ENCODE measurements at regions not wholly inside any gene's neighbourhood (a gene's known extent, or its start where the extent isn't known, plus 50 kb on each side); places are given as distances from the start of the nearest gene placed in this dataset.

DNA sequence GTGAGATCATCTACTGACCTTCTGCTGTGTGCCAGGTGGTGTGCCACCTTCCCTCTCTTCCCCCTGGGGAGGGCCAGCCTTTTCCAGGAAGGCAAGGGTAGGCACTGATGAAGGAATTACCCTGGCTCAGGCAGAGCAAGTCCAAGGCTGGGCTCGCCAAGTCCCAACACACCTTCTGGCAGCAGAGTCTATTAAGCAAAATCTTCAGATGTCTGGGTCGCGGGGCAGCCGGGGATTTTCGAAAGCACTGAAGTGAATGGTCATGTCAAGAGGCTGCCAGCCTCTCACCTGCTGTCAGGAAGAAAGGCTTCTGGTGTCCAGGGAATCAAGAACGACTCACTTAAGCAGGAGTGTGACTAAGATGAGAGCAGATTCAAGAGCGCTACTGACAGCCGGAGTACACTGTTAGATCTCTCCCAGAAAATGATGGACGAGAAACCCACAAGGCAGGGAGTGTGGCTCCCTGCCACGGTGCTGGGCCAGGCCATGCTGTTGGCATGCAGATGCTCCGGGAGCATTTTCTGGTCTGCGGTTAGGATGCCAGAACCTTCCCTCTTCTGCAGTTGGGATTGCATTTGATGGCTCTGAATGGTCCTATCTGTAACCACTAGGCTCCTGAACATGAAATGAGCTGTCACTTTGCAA, 479.8 kb downstream of the SHQ1 start:
- no peak for ATAC-seq

DNA sequence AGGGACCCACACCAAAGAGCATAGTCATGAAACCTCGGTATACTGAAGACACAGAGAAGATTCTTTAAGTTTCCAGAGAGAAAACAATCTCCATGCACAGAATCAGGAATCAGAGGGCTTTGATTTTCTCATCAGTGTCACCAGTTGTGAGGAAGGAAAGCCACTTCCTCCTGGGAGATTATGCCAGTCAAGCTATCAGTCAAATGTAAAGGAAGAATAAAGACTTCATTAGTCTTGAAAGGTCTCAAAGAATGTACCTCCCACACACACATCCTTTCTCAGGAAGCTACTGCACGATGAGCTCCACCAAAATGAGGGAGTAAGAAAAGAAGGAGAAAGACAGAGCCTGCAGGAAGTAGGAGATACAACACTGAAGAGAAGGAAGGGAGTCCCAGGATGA, 486.3 kb downstream of the SHQ1 start:
- no peak for ATAC-seq

DNA sequence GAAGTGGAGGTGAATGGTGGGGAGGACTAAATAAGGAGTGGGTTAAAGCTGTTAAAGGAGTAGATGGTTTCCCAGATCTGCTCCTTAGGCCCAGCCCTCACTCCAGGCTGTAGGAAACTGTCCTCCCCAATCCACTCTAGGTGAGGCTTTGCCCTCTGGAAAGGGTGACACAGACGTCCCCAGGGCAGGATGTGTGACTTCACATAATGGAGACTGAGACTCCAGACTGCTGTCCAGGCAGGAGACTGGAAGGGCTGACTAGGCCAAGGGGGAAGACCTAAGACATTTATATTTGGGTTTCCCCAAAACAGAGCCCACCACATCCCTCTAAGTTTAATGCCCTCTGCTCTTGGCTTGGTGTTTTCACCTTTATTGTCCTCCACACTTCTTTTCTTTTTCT, 488.5 kb downstream of the SHQ1 start:
- no peak for ATAC-seq

DNA sequence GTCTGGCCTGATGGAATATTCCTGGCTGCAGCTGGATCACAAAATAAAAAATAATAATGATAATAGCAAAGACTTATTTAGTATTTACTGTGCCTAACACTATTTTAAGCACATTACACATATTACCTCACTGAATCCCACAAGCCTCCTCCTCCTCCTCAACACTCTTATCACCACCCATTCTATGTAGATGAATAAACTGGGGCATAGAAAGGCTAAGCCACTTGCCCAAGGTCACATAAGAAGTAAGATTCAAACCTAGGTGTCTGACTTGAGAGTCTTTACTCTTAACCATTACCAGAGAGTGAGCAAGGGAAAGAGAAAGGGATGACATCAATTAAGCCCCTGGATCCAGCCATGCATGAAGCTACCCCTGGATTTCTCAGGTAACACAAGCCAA, 493.1 kb downstream of the SHQ1 start:
- ATAC-seq: no peak

DNA sequence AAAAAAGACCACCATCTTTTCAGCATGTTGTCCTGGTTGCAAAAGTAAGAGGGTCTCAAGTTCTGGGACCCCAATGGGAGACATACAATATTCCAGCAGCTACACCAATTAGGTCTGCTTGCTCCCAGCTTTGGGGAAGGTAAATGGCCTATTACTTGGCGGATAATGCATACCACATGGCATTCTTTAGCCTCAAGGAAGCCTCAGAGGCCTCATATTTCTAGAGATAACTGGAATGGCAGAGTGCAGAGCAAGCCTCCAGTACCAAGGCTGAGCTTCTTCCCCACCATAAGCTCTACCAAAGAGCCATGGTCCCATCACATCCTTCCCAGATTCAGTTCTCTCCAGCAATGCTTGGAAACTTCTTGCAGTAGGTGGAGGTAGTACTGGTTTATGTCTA, 493.8 kb downstream of the SHQ1 start:
- no peak for ATAC-seq

DNA sequence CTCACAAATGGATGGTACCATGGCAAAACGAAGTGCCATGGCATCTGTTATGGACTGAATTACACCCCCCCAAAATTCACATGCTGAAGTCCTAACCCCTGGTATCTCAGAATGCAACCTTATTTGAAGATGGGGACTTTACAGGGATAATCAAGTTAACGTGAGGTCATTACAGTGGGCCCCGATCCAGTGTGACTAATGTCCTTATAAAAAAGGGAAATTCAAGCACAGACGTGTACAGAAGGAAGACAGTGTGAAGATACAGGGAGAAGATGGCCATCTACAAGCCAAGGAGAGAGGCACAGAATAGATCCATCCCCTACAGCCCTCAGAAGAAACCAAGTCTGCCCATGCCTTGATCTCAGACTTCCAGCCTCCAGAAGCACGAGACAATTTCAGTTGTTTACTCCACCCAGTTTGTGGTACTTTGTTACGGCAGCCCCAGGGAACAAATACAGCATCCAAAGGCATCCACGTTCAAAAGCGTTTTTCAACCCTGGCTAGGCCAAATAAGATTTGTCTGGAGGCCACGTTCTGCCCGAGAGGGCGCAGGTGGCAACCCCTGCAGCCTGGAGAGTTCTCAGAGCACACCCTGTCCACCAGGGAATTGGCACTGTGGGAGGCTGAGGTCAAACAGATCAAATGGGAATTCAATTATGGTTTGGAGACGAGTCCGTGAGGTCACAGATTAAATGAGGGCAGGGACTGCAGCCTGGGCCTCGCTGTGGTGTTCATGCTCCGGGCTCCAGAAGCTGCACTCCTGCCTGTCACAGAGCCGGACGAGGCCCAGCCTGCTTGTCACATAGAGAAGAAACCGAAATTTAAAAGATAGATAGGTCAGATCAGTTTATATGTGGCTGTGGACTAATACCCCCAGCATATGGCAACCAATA, 494.8 kb downstream of the SHQ1 start:
- ATAC-seq: no peak

DNA sequence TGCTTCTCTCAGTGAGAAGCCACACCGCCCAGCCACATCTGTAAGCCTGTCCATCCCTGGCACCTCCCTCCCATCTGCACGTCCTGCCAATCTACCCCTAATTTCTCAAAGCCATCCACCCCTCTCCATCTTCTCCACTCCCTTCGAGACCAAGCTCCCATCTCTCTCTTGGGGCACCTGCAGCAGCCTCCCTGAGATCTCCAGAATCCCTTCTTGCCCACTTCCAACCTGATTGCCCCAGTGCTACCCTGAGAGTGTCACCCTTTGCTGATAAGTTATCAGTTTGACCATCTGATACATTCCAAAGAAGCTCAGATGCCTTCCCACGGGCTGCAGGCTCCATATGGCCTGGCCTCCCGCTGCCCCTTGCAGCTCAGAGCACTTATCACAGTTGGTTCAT, 496.1 kb downstream of the SHQ1 start:
- ATAC-seq: no peak

DNA sequence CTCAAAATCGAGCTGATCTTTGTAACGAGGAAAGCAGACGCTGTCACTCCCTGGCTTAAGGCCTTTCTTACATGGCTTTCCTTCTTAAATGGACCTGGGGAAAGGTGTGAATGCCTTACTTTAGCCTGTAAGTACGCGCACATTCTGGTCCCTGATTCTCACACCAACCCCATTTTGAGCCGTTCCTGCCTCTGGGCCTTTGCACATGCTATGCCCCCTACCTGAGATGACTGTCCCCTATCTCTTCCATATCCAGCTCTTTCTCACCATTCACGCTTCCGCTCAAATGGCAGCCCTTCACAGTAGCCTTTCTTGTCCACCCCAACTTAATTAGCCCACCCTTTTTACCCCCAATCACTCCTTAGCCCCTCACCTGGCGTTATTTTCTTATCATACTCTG, 496.7 kb downstream of the SHQ1 start:
- ATAC-seq: no peak

DNA sequence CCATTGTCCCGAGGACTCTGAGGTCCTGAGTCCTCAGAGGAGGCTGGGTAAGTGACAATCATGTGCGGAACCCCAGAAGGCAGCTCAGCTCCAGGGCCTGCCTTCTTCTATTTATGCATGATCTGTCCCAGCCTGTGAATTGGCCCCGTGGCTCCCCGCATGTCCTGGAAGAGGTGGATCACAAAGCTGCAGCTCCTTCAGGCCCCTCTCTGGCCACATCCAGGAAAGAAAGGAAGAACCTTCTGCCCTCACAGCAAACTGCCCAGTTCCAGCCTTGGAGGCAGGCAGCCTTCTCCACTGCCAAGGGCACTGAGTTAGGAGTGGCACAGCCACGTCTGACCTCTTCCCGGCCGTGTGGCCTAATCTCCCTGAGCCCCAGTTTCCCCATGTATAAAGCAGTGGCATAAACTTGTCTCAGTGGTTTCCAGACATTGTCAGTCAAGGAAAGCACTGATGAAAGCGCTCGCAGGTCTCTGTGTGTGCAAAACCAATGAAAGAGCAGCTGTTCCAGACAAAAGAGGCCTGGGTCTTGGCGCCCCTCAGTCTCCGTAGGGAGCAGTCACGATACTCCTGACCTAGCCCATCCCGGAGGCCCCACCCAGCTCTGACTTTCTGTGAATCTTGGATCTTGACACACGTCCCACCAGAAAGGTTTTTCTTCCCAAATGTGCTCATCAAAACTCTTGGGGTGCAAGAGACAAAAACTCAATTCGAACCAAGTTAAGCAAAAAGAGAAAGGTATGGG, 497.3 kb downstream of the SHQ1 start:
- no peak for ATAC-seq

DNA sequence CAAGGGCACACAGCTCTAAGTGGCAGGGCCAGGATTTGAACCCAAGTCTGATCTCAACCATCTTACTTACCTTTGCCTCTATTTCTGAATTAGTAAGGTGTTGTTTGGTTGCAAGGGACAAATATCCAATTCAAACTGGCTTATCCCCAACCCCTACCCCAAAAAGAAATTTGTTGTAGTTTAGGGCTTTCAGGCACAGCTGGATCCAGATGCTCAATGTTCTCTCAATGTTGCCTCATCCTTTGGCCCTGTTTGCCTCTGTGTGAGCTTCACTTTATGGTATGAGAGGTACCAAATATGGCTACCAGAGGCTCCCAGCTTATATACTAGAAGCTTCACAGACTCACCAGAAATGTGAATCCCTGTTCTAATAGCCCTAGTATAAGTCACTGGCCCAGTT, 499.9 kb downstream of the SHQ1 start:
- no peak for ATAC-seq

DNA sequence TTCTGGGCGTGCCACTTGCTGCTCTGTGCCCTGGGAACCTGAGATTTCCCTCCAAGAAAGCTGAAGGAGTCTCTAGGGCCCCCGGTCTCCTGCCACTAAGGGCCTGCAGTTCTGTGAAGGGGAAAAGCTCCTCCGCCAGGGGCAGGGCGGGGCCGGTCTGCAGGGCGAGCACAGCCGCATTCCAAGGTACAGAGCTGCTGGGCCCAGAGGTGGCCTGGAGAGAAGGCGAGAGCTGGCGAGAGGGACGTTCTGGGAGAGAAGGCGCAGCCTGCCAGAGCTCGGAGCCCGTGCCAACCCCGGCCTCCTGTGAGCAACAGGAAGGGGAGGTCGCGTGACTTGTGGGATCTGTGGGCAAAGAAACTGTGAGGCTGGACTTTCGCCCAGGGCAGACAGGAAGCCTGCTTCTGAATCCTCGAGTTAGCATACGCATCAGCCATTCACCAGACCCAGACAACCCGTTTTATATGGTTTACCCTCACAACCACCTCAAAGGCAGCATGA, 500.4 kb downstream of the SHQ1 start:
- ATAC-seq: peak; percentile 54 to 57

DNA sequence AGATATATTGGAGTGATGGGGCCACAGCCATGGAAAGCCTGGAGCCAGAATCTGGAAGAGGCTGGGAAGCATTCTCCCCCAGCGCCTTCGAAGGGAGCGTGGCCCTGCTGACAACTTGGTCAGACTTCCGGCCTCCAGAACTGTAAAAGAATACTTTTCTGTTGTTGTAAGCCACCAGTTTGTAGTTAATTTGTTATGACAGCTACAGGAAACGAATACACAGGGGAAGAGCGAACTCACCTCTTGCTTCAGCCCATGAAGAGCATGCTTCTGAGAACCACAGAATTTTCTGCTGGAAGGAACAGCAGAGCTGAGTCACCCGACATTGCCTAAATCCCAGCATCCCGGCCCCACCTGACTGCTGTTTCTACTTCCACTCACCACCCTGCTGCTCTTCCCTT, 501.7 kb downstream of the SHQ1 start:
- no peak for ATAC-seq

DNA sequence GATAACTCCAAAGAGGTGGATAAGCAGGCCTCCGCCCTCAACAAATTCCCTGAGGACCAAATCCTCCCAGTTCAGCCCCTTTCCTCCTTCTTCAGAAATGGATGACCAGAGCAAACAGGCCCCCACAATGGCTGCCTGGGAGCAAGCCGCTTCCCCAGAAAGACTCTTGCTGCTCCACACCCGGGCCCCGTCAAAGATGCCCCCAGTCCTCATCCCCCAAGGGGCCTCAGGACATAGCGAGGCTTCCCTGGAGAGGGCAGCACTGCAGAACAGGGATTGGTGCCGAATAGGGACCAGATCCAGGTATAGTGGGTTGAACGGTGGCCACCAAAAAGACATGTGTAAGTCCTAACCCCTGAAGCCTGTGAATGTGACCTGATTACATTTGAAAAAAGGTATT, 502.3 kb downstream of the SHQ1 start:
- ATAC-seq: no peak

DNA sequence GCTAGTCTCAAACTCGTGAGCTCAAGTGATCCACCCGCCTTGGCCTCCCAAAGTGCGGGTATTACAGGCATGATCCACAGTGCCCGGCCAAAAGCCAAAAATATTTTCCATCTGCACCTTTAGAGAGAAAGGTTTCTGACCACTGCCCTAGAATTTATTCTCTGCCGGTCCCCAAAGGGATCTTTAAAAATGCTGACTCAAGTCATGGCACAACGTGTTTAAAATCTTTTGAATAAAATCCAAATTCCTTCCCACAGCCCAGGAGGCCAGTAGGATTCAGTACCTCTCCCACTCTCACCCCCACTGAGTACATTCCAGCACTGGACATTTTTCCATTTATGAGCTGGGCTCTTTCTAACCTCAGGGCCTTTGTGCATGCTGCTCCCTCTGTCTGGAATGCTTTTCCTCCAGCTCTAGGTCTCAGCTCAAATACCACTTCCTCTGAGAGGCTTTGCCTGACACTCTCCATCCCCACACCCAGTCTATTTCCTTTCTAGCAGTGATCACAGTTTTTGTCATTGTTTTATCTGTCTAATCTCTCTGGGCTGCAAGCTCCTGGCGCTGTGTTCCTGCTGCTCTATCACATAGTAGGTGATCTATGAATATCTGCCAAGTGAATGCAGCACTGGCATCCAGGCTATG, 502.9 kb downstream of the SHQ1 start:
- ATAC-seq: no peak

DNA sequence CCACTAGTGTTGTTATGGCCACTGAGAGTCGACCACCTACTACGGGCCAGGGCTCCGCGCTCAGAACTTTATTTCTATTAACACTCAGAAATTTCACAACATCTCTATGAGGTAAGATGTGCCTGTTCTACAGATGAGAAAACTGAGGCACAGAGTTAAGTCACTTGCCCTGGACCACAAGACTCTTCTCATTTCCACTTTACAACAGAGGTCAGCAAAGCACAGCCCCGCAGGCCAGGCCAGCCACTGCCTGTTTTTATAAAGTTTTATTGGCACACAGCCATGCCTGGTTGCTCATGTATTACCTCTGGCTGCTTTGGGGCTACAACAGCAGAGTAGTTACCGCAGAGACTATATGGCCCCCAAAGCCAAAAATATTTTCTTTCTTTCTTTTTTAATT, 503.6 kb downstream of the SHQ1 start:
- no peak for ATAC-seq

DNA sequence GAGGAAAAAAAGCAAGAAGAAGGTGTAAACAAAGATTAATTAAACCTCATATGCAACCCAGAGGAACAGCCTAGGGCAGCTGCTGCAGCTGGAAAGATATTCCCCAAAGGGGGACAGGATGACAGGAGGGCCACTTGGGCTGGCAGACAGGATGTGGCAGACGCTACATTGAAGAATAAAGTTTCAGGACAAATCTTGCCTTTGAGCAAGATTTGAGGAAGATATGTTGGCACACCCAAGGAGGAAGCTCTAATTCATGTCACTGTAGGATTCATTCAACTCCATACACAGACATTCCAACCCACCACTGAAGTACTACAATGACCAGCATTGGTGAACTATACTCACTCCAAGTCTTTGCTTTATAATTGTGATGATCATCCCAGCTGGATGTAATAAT, 504.0 kb downstream of the SHQ1 start:
- ATAC-seq: no peak

DNA sequence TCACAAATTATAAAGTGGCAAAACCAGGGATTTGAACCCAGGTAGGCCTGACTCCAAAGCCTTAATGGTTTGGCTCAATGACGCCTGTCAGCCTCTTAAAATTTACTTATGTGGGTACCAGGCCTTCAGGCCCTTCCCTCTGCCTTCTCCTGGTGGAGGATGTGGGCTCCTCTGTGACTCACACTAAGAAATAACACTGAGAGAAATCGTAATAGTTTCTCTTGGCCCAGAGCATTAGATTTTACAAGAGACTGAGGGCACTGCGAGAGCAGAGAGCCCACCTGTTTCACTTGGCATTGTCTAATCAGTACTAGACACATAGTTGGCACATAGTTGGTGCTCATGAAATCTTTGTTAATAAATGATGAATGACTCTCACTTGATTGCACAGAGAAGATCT, 505.2 kb downstream of the SHQ1 start:
- ATAC-seq: peak; percentile 25 to 27

DNA sequence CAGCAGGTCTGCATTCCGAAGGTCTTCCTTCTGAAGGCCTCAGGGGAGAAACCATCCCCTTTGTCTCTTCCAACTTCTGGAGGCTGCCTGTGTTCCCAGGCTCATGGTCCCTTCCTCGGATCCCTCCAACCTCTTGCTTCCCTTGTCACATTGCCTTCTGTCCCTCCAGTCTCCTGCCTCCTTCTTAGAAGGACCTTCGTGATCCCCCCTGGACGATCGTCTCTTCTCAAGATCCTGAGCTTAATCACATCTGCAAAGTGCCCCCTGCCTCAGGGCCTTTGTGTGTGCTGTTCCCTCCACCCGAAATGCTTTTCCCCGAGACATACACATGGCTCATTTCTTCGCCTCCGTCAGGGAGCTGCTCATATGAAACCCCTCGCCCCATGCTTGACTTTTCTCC, 505.8 kb downstream of the SHQ1 start:
- ATAC-seq: no peak

DNA sequence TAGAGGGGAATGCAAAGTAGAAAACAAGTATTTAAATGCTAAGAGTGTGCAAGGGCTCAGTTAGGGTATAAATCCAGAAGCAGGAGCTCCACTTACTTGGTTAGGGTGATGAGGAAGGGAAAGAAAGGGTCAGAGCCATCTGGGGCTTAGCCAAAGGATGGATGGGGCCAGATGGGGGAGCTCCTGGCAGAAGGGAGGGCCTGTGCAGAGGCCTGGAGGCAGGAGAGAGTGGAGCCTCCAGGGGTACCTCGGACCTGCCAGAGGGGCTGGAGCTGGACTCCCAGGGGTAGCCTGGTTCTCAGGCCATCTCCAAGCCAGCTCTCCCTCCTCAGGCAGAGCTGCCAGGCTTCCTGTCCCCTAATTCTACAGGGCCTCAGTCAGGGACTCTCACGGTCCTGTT, 506.3 kb downstream of the SHQ1 start:
- no peak for ATAC-seq

DNA sequence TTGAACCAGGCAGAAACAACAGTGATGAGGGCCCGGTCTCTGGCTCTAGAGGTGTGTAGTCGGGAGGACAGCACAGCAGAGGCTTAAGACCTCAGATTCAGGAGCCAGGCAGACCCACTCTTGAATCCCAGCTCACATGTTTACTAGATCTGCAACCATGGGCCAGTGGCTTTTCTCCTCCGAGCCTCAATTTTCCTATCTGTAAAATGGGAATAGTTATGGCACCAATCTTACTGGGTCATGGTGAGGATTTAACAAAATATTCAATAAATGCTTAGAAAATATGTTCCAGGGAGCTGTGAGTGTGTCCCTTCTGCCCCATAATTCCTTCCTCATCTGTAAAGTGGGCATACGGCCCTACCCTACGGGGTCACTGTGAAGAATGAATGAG, 506.9 kb downstream of the SHQ1 start:
- no peak for ATAC-seq

DNA sequence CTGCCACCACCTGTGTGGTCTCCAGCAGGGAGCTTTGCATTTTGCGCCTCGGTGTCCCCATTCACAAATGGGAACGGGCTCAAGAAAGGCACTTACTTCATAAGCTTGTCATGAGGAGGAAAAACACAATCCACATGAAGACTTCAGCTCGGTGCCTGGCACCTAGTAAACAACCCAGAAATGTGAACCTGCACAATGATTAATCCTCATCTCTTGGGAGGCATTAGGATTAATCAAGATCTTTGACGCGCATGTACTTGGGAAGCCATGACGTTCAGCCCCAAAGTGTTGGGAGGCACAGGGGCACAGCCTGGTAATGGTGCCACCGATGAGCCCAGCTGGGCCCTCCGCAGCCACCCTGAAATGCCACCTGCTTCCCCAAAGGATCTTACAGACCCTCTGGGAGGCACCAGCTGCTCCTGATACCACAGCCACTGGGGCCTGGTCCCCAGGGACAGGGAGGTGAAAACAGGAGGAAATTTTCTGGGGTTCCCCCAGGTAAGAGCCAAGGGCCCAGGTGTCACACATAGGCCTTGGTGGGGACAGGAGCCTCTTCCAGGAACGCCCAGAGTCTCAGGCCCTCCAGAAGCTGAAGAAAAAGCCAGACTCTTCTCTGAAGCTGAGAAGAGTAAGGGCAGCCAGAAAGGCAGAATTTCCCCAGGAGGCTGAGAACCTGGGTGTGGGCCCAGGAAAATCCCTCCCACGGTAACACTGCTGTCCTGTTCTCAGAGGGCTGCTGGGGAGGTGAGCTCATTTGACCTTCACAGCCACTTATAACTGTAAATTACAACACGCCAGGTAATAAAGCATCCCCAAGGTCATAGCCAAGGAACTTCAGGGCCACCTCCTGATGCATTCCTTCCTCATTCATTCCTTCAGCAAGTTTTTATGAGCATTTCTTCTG, 507.5 kb downstream of the SHQ1 start:
- no peak for ATAC-seq

DNA sequence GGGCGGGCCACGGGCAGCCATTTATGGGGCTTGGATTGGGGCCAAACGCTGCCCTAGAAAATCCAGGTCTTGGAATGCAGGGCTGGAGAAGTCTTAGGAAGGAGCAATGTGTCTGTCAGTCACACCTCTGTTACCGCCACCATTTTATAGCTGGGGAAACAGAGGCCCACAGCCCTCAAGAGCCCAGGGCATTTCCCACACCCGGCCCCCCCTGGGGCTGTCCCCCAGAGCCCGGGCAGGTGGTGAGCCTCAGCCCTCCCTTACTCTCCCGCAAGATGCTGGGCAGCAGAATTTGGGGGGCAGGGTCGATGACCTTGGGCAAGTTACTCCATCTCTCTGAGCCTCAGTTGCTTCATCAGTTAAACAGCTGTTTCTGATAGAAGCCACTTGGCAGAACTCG, 508.2 kb downstream of the SHQ1 start:
- ATAC-seq: no peak
